NT2/D1 (cell line): ENCODE measurements at regions not wholly inside any gene's neighbourhood (a gene's known extent, or its start where the extent isn't known, plus 50 kb on each side); places are given as distances from the start of the nearest gene placed in this dataset.

ENCODE experiments used
- DNase-seq: peaks from one replicate; pipeline ENCODE4 v3.0.0-alpha.2; 2011; ENCODE audit warnings: low read depth, low spot score
- H3K27me3 ChIP-seq: 2 replicates; pipeline ENCODE4 v1.6.0; 2011; ENCODE audit warnings: mild to moderate bottlenecking; ENCODE audit not compliant: insufficient read length, insufficient read depth
- H3K36me3 ChIP-seq: 2 replicates; pipeline ENCODE4 v1.6.1; 2011; ENCODE audit warnings: mild to moderate bottlenecking, low read length, mixed read lengths; ENCODE audit not compliant: insufficient read depth, insufficient read length
- H3K4me1 ChIP-seq: 2 replicates; pipeline ENCODE4 v1.5.1; 2011; ENCODE audit not compliant: insufficient read depth, insufficient read length
- H3K4me3 ChIP-seq: 2 replicates; pipeline ENCODE4 v1.5.1; 2011; ENCODE audit warnings: low read depth; ENCODE audit not compliant: insufficient read length
- H3K9ac ChIP-seq: 2 replicates; pipeline ENCODE4 v1.6.0; 2011; ENCODE audit warnings: low read depth; ENCODE audit not compliant: insufficient read length
- H3K9me3 ChIP-seq: 2 replicates; pipeline ENCODE4 v1.5.1; 2011; ENCODE audit warnings: mild to moderate bottlenecking, low read length; ENCODE audit not compliant: insufficient read depth
- SUZ12 ChIP-seq: IDR thresholded peaks from 2 replicates; pipeline ENCODE4 v1.6.1; 2011; ENCODE audit not compliant: insufficient read length, insufficient read depth; ENCODE audit errors: extremely low read depth
- YY1 ChIP-seq: IDR thresholded peaks from 2 replicates; pipeline ENCODE4 v1.6.1; 2011; ENCODE audit not compliant: insufficient read length, insufficient read depth
- ZNF274 ChIP-seq: IDR thresholded peaks from 2 replicates; pipeline ENCODE4 v1.6.1; 2011; ENCODE audit warnings: mild to moderate bottlenecking, low read depth, low read length

DNA sequence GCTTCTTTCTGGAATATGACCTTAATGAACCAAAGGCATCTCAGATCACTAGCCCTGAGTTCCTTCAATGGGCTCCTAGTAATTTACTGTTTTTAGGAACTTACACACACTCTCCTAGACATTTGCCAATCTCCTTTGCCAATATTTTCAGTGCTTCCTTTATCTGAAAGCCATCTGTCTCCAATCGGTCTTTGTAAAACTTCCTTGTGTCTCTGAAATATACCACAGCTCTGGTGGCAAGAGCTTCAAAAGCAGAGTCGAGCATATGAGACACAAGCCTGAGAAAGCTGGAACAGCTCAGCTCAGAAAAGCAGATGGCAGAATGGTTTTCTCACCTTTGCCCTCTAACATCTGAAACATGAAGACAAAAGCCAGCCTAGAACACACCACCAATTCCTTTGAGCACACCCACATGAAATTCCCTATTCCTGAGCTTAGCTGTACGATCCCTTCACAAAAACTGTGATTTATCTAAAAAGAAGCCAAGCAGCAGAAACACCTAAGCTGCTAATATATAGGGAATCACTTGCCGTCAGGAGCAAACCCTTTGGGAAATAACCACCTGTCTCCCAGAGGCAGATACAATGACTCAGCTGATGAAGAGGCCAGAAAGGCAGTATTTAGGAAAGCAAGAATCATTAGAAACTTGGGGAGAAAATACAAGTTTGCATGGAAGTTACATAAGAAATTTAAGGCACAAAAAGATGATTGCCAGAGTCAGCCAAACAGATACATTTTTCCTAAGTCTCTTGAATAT, 70.2 kb upstream of the ANK3 start:
- DNase-seq = no peak
- Histone ChIP-seq H3K4me1 (no peaks in the 10 kb centered on the region), H3K9me3 (no peaks in the 10 kb centered on the region), H3K9ac (no peak overlapping the region), H3K4me3 (no peak overlapping the region), H3K36me3 (no peaks in the 10 kb centered on the region), H3K27me3 (no peaks in the 10 kb centered on the region)
- no peak for TF ChIP-seq YY1
- TF ChIP-seq SUZ12 = no peak
- TF ChIP-seq ZNF274 = no peak

DNA sequence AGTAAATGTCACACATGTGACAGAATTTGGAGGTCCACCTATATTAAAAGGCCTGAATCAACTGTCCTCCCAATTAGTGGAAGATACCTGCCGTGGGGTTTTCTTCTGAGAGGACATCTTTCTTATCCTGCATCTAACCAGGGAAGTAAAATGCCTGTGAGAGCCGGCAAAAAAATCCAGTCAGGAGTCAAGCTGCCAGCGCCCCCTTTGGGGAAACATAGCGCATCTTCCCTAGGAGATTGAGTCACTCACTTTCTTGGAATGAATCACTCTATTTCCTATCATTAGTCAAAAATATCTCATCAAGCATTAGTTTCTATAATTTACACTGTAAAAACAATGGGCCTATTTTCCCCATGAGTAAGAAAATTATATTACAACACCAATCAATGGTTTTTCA, 66.4 kb upstream of the ANK3 start:
- H3K9ac ChIP-seq = no peak overlapping the region
- no peaks in the 10 kb centered on the region for H3K4me1 ChIP-seq
- no peak overlapping the region for H3K4me3 ChIP-seq
- TF ChIP-seq YY1 (no peak), ZNF274 (no peak), SUZ12 (no peak)
- DNase-seq = no peak
- no peaks in the 10 kb centered on the region for H3K27me3 ChIP-seq
- no peaks in the 10 kb centered on the region for H3K36me3 ChIP-seq
- H3K9me3 ChIP-seq = no peaks in the 10 kb centered on the region

DNA sequence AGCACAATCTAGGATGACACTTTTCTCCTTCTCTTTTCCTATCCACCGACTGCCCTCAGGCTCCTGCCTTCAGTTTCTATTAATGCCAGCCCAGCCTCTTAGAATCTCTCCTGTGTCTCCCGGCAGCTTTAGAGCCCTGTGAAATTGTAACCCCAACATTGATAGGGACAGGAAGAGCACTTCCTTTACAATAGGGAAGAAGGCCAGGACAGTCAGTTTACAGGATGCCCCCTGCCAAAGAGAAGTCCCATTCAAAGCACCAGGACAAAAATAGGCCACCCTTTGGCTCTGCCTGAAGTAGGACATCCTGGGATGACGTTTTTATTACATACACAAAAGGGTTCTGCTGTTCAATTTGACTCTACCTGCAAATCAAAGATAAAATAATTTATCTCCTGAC, 64.7 kb upstream of the ANK3 start:
- Histone ChIP-seq H3K27me3 (no peaks in the 10 kb centered on the region), H3K36me3 (no peaks in the 10 kb centered on the region), H3K4me3 (no peak overlapping the region), H3K9ac (no peak overlapping the region), H3K9me3 (no peaks in the 10 kb centered on the region), H3K4me1 (no peaks in the 10 kb centered on the region)
- DNase-seq = no peak
- TF ChIP-seq YY1 (no peak), SUZ12 (no peak), ZNF274 (no peak)

DNA sequence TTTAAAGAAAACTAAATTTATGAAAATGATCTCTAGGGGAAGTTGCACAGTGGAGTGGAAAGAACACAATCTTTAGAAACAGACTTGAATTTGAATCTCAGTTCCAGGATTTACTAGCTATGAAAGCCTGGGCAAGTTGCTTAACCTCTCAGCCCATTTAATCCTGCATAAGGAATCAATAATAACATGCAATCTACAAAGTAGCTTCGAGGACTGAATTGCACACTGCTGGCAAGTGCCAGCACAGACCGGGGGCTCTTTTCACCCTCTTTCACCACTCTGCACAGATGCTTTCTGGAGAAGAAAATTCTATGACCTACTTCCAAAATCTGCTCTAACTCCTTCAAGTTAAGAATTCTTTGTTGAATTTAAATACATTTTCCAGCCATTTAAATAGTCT, 63.4 kb upstream of the ANK3 start:
- H3K9me3 ChIP-seq = no peaks in the 10 kb centered on the region
- H3K36me3 ChIP-seq = no peaks in the 10 kb centered on the region
- no peak overlapping the region for H3K9ac ChIP-seq
- H3K4me1 ChIP-seq = no peaks in the 10 kb centered on the region
- TF ChIP-seq SUZ12 (no peak), YY1 (no peak), ZNF274 (no peak)
- H3K27me3 ChIP-seq = no peaks in the 10 kb centered on the region
- no peak for DNase-seq
- no peak overlapping the region for H3K4me3 ChIP-seq

DNA sequence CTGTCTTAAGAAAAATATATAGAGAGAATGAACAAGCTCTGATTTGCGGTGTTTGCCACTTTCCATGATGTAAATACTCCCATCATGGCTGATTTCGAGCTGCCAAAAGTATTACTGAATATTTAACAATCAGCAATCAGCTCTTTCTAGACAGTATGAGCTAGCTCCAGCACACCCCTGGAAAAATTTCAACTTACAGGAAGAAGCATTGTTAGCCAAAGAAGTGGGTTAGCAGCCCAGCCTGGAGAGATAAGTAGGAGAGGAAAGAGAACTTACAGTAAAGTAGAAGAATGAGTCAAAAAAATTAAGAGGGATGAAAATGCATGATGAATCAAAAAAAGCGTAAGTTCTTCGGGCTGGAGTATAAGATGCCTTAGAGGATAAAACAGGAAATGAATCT, 60.6 kb upstream of the ANK3 start:
- Histone ChIP-seq H3K9ac (no peak overlapping the region), H3K4me3 (no peak overlapping the region), H3K9me3 (no peaks in the 10 kb centered on the region), H3K4me1 (no peaks in the 10 kb centered on the region), H3K36me3 (no peaks in the 10 kb centered on the region), H3K27me3 (no peaks in the 10 kb centered on the region)
- no peak for DNase-seq
- TF ChIP-seq ZNF274 (no peak), SUZ12 (no peak), YY1 (no peak)

DNA sequence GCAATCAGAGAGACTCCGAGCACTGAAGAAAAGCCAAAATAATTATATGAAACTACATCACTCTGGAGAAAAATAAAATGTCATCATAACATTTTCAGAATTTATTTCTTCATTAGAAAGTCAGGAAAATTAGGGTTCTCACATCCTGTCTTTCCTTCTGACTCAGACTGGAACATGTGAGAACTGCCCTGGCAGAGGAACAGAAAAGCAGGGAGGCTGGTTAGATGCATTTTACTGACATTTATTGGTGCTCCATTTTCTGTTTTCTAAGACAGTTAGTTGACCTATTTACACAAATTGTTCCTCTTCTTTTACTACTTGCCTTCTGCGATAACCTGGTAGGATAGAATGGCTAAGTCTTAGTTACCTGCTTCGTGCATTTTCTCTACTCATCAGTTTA, 58.6 kb upstream of the ANK3 start:
- no peak for DNase-seq
- Histone ChIP-seq H3K9ac (no peak overlapping the region), H3K4me1 (no peaks in the 10 kb centered on the region), H3K9me3 (no peaks in the 10 kb centered on the region), H3K4me3 (no peak overlapping the region), H3K36me3 (no peaks in the 10 kb centered on the region), H3K27me3 (no peaks in the 10 kb centered on the region)
- TF ChIP-seq ZNF274 = no peak
- TF ChIP-seq SUZ12 = no peak
- TF ChIP-seq YY1 = no peak

DNA sequence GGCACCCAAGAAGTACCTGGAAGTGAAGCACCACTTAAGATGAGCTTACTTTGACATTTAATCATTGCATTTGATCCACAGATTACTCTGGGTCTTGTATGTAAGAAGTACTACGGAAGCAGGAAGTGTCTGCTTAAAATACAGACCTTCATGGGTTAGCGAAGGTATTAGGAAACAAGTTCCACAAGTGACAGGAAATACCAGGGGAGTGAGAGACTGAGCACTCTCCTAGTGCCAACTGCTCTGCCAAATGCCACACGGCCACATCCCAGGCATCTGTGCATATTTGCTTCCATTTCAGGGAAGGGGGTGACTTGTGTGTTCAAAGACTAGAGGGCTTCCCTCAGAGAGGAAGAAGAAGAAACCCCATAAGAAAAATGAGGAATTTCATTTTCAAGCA, 57.2 kb upstream of the ANK3 start:
- Histone ChIP-seq H3K4me3 (no peak overlapping the region), H3K9me3 (no peaks in the 10 kb centered on the region), H3K4me1 (no peaks in the 10 kb centered on the region), H3K36me3 (no peaks in the 10 kb centered on the region), H3K9ac (no peak overlapping the region), H3K27me3 (no peaks in the 10 kb centered on the region)
- DNase-seq = no peak
- TF ChIP-seq SUZ12 (no peak), YY1 (no peak)

DNA sequence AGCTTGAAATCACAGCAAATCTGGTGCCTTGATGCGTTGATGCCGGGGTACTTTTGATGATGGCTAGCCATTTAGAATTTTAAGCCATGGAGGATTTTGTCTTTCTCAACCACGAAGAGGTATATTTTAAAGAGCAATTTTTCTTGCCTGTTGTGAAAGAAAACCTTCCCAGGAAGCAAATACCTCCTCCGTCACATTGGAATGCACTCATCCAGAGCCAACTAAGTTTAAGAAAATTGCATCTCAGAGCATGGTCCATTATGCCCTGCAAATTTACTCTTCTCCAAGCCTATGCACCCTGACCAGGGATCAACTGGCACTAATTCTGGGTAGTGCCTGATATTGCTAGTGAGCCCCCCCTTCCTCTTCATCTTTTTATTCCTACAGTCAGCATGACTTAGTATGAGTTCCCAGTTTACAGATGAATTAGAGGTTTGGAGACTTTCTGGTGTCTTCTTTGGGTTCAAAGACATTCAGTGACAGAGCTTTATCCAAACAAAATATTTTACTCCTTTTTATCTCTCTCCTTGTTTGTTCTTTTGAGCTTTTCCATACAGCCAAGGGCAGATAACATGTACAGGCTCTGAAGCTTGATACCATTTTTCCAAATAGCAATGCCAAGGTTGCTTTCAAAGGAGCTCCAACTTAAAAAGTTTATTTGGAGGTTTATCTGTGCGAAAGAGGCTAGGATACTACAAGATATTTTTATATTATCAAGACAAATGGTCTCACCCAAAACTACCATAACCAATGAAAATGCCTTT, 56.6 kb upstream of the ANK3 start:
- H3K9me3 ChIP-seq = no peaks in the 10 kb centered on the region
- no peaks in the 10 kb centered on the region for H3K4me1 ChIP-seq
- no peak for TF ChIP-seq YY1
- TF ChIP-seq SUZ12 = no peak
- no peak for TF ChIP-seq ZNF274
- no peaks in the 10 kb centered on the region for H3K36me3 ChIP-seq
- no peaks in the 10 kb centered on the region for H3K27me3 ChIP-seq
- no peak for DNase-seq
- no peak overlapping the region for H3K9ac ChIP-seq
- no peak overlapping the region for H3K4me3 ChIP-seq
